Esophagus (tissue), 2 donors: ENCODE measurements at regions not wholly inside any gene's neighbourhood (a gene's known extent, or its start where the extent isn't known, plus 50 kb on each side); places are given as distances from the start of the nearest gene placed in this dataset.
A peak's percentile ranks its signal among the peaks of the same experiment; 100 is the strongest.

Experiments used
- H3K27ac ChIP-seq, 2 donors: one replicate each; pipeline ENCODE4 v1.5.1; 2013; ENCODE audit warnings: low read depth in 2 of 2, mild to moderate bottlenecking in 2 of 2, inconsistent platforms in 1 of 2, low read length in 1 of 2, moderate library complexity in 1 of 2
- H3K27me3 ChIP-seq, 2 donors: one replicate each; pipeline ENCODE4 v1.6.1; 2013; ENCODE audit warnings: low read length in 2 of 2, control low read depth in 1 of 2, mild to moderate bottlenecking in 1 of 2; ENCODE audit not compliant: insufficient read depth in 2 of 2, control insufficient read depth in 1 of 2
- H3K36me3 ChIP-seq, 2 donors: one replicate each; pipeline ENCODE4 v1.6.1; 2013; ENCODE audit warnings: low read length in 1 of 2; ENCODE audit not compliant: control insufficient read depth in 2 of 2, insufficient read depth in 2 of 2
- H3K4me1 ChIP-seq, 2 donors: one replicate each; pipeline ENCODE4 v1.6.1; 2013; ENCODE audit warnings: low read length in 1 of 2; ENCODE audit not compliant: control insufficient read depth in 2 of 2, insufficient read depth in 2 of 2
- H3K4me3 ChIP-seq, 2 donors: one replicate each; pipeline ENCODE4 v1.5.1; 2013; ENCODE audit warnings: low read length in 2 of 2, mild to moderate bottlenecking in 2 of 2, low read depth in 1 of 2, moderate library complexity in 1 of 2
- H3K9me3 ChIP-seq, 2 donors: one replicate each; pipeline ENCODE4 v1.6.1; 2013; ENCODE audit warnings: mild to moderate bottlenecking in 2 of 2, low read depth in 1 of 2, low read length in 1 of 2, moderate library complexity in 1 of 2; ENCODE audit not compliant: control insufficient read depth in 2 of 2, insufficient read depth in 1 of 2
- WGBS, 2 donors: extraction: QIAGEN DNeasy Blood & Tissue Kit; methylation state at CpG; one replicate each; pipeline ENCODE4 v1.1.7; 2013; 5-methylcytosine and 5-hydroxymethylcytosine counted together
- donor health status: healthy with polysubstance abuse.
- donor health status: Bipolar disorder and iron deficiency.

DNA sequence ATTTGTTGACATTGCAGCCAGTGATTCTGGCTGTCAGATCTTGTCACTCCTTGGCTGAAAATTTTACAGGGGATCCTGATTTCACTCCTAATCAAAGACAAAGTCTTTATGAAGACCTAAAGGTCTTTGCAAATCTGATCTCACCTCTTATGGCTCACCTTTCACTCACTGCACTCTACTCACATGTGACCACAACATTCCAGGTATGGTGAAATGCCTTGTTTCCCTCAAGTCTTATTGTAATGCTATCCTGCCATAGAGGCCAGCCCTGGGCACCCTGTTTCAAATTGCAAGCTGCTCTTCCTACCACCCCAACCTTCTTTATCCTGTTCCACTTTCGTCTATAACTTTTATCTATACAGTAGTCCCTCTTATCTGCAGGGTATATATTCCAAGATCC is 200.1 kb downstream of the NDFIP2 start:
- WGBS, 2 donors = 82 to 95% methylated on average over 1 of the region's 1 CpG

GRCh38 chr13:79680485-79680884 is 199.5 kb downstream of the NDFIP2 start:
- Histone ChIP-seq H3K9me3 (no peaks in the 10 kb centered on the region), H3K4me1 (no peaks in the 10 kb centered on the region), H3K27me3 (no peaks in the 10 kb centered on the region), H3K36me3 (no peaks in the 10 kb centered on the region), H3K4me3 (no peak overlapping the region), H3K27ac (no peak overlapping the region)

More for the DNA sequence above, 200.1 kb downstream of the NDFIP2 start:
- Histone ChIP-seq H3K4me3 (no peak overlapping the region), H3K27ac (no peak overlapping the region), H3K27me3 (no peaks in the 10 kb centered on the region), H3K4me1 (no peaks in the 10 kb centered on the region), H3K9me3 (no peaks in the 10 kb centered on the region), H3K36me3 (no peaks in the 10 kb centered on the region)

DNA sequence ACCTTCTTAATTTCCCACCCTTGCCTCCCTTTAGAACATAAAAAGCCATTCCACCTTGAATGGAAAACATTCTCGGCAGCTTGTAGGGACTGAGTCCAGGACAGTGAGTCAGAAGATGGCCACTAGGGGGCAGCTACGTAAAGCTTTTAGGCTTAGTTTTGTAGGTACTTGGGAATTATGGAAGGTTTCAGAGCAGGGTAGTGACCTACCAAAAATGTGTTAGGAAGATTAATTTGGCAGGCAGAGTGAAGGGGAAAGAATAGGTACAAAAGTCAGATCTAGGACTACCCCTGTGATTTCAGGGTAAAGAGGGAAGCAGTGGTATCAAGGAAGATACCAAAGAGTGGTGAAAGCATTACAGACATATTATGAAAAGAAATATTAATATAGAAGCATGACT is 198.4 kb downstream of the NDFIP2 start:
- 8 to 11% methylated on average over 2 of the region's 2 CpGs for WGBS, 2 donors

GRCh38 chr13:79678100-79678499 is 197.1 kb downstream of the NDFIP2 start:
- Histone ChIP-seq H3K4me3 (no peak overlapping the region), H3K9me3 (no peaks in the 10 kb centered on the region), H3K4me1 (peaks cover 0 to 2% of the 10 kb centered on the region in 2 donors), H3K27ac (no peak overlapping the region), H3K36me3 (no peaks in the 10 kb centered on the region), H3K27me3 (no peaks in the 10 kb centered on the region)
- WGBS, 2 donors = 67 to 85% methylated on average over 2 of the region's 2 CpGs

More for the DNA sequence above, 198.4 kb downstream of the NDFIP2 start:
- Histone ChIP-seq H3K27ac (no peak overlapping the region), H3K4me1 (no peaks in the 10 kb centered on the region), H3K36me3 (no peaks in the 10 kb centered on the region), H3K4me3 (no peak overlapping the region), H3K27me3 (no peaks in the 10 kb centered on the region), H3K9me3 (no peaks in the 10 kb centered on the region)

GRCh38 chr13:79675931-79676660 is 195.1 kb downstream of the NDFIP2 start:
- no peak overlapping the region for H3K4me3 ChIP-seq
- H3K9me3 ChIP-seq = no peaks in the 10 kb centered on the region
- no peaks in the 10 kb centered on the region for H3K27me3 ChIP-seq
- peaks cover 0 to 2% of the 10 kb centered on the region in 2 donors for H3K4me1 ChIP-seq
- H3K27ac ChIP-seq = no peak overlapping the region
- no peaks in the 10 kb centered on the region for H3K36me3 ChIP-seq
- WGBS, 2 donors = 48 to 49% methylated on average over 7 of the region's 7 CpGs

GRCh38 chr13:79674765-79675515 is 194.0 kb downstream of the NDFIP2 start:
- H3K27ac ChIP-seq = peak overlapping the region in 1 of 2 donors; percentile 47
- 56 to 63% methylated on average over 5 of the region's 5 CpGs for WGBS, 2 donors
- H3K4me3 ChIP-seq = no peak overlapping the region
- H3K27me3 ChIP-seq = no peaks in the 10 kb centered on the region
- peaks cover 0 to 2% of the 10 kb centered on the region in 2 donors for H3K4me1 ChIP-seq
- H3K36me3 ChIP-seq = no peaks in the 10 kb centered on the region
- no peaks in the 10 kb centered on the region for H3K9me3 ChIP-seq

DNA sequence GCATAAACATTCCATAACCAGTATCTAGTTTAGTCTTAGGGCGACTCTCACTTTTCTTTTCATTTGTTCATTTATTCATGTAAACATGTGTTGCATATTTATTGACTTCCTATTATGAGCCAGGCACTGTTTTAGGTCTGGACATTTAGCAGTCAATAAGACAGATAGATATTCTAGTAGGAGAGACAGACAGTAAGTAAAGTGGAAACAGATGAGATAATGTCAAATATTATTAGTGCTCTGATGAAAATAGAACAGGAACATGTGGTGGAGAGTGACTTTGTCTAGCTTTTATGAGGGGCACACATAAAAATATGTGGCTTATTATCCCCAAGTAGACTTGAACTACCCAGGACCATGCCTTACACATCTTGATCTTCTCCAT is 193.0 kb downstream of the NDFIP2 start:
- Histone ChIP-seq H3K4me1 (peaks cover 0 to 2% of the 10 kb centered on the region in 2 donors), H3K27ac (no peak overlapping the region), H3K27me3 (no peaks in the 10 kb centered on the region), H3K4me3 (no peak overlapping the region), H3K9me3 (no peaks in the 10 kb centered on the region), H3K36me3 (no peaks in the 10 kb centered on the region)
- 69 to 79% methylated on average over 1 of the region's 1 CpG for WGBS, 2 donors

DNA sequence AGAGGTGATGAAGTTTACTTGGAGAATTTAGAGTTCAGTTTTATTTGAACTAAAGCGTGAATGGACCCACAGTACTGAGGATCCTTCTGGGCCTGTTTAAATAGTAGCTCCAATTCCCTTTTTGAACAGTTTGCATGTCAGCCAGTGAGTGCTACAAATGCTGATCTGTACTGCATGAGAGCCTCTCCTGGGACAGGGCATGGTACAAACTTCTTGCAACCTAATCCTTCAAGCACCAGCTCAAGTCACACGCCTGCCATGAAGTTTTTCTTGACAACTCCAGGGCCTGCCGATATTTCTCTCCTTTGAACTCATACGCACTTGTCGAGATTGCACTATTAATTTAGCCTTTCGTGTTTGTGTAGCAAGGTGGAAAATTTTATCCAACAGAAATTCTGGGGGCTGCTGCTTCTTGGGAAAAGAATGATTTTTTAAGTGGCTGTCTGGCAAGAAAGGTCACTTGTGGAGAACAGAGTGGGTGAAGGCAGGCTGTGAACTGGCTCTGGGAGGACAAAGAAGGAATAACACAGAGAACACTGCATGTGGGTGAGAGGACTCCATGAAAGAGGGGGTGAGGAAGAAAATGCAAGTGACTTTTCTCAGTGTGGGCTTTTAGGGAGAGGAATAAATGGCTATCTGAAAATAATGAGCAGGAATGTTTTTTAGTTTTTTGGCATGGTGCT is 192.5 kb downstream of the NDFIP2 start:
- peaks cover 0 to 2% of the 10 kb centered on the region in 2 donors for H3K4me1 ChIP-seq
- no peaks in the 10 kb centered on the region for H3K27me3 ChIP-seq
- H3K27ac ChIP-seq = no peak overlapping the region
- no peaks in the 10 kb centered on the region for H3K36me3 ChIP-seq
- no peak overlapping the region for H3K4me3 ChIP-seq
- 75 to 77% methylated on average over 6 of the region's 6 CpGs for WGBS, 2 donors
- no peaks in the 10 kb centered on the region for H3K9me3 ChIP-seq

DNA sequence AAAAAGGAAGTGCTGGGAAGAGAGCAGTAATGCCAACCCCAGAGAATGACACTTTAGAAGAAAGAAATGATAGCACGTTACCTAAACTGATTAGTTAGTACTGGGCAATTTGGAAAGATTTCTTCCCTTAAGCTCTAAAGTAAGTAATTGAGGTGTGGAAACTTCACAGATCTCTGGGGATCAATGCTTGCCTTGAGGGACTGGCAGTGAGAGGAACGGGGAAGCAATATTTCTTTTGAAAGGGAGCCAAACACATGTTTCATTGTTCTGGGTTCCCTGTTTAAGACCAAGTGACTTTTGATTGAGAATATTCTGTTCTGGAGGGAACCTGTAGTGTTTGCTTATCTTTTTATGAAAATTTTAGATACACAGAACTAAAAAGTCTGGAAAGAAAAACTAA is 190.5 kb downstream of the NDFIP2 start:
- Histone ChIP-seq H3K9me3 (no peaks in the 10 kb centered on the region), H3K36me3 (no peaks in the 10 kb centered on the region), H3K27me3 (no peaks in the 10 kb centered on the region), H3K4me3 (no peak overlapping the region), H3K4me1 (peaks cover 0 to 2% of the 10 kb centered on the region in 2 donors), H3K27ac (no peak overlapping the region)
- 27 to 28% methylated on average over 2 of the region's 2 CpGs for whole genome bisulfite sequencing, 2 donors
